Choroid plexus epithelial cell (primary cell): ENCODE measurements at regions not wholly inside any gene's neighbourhood (a gene's known extent, or its start where the extent isn't known, plus 50 kb on each side); places are given as distances from the start of the nearest gene placed in this dataset.

Experiments
- DNase-seq: peaks from one replicate; pipeline ENCODE4 v3.0.0-alpha.2; 2010; ENCODE audit warnings: low read depth
- H3K4me3 ChIP-seq: 2 replicates; pipeline ENCODE4 v1.5.1; 2011; ENCODE audit warnings: low read depth, mild to moderate bottlenecking, control low read depth, low read length, moderate library complexity
- CTCF ChIP-seq: conservative IDR thresholded peaks from 2 replicates; pipeline ENCODE4 v1.5.1; 2011; ENCODE audit warnings: low read depth, mild to moderate bottlenecking, control low read depth, inconsistent platforms, low read length, moderate library complexity

- no peak overlapping the region for H3K4me3 ChIP-seq
- no peak for DNase-seq
- no peak for TF ChIP-seq CTCF
These were observed 116.3 kb upstream of the NPHP3 start for GRCh38 chr3:132838477-132838876.

DNA sequence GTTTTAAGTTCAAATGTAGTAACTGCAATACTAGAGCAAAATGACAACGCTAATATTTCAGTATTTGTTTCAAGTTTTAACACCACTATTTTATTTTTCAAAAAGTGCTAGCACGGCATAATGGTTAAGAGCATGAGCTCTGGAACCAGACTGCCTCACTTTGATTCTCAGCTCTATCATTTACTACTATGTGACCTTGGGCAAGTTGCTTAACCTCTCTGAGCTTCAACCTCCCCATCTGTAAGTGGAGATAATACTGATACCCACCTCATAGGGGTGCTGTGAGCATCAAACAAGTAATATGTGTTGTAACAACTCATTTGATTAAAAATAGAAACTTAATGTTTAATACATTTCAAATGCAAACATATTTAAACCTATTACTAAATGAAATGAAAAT is 115.4 kb upstream of the NPHP3 start:
- TF ChIP-seq CTCF = no peak
- no peak for DNase-seq
- H3K4me3 ChIP-seq = no peak overlapping the region

- no peak for DNase-seq
- no peak for TF ChIP-seq CTCF
- H3K4me3 ChIP-seq = no peak overlapping the region
These were observed 112.1 kb upstream of the NPHP3 start for GRCh38 chr3:132834356-132834755.

DNA sequence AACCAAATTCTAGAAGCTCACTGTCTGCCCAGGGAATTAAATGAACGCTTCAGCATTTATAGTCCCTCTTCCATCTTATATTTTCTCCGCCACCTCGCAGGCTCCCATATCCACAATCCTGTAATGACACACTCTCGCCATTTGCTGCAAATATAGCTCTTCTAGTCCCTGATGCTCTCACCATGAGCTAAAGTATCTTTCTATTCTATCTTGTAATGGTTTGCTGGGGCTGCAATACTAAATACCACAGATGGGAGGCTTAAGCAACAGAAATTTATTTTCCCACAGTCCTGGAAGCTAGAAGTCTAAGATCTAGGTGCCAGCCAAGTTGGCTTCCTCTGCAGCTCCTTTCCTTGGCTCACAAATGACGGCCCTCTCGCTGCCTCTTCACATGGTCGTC is 106.9 kb upstream of the NPHP3 start:
- DNase-seq = no peak
- TF ChIP-seq CTCF = no peak
- H3K4me3 ChIP-seq = no peak overlapping the region

DNA sequence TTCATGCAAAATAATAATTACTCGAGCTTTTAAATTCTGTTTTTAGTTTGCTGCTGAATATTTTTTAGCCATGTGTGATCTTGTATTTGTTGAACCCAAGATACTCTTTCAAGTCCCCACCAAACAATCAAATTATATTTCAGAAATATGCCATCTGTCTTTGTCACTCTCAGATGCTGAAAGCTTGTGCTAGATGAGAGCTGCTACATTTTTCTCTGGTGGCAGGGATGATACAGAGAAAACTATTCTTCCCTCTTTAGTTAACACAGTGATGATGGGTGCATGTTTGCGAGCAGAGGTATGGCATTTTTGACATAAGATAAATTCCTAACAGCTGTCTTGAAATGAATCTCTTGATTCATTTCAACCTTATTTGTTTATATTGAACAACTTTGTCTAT is 100.6 kb upstream of the NPHP3 start:
- H3K4me3 ChIP-seq = no peak overlapping the region
- TF ChIP-seq CTCF = no peak
- no peak for DNase-seq

- DNase-seq = no peak
- TF ChIP-seq CTCF = no peak
- no peak overlapping the region for H3K4me3 ChIP-seq
These were observed 100.1 kb upstream of the NPHP3 start for GRCh38 chr3:132822266-132822665.

- no peak for TF ChIP-seq CTCF
- H3K4me3 ChIP-seq = no peak overlapping the region
These were observed 99.1 kb upstream of the NPHP3 start for GRCh38 chr3:132821314-132821713.

More at GRCh38 chr3:132821314-132821713, 99.1 kb upstream of the NPHP3 start:
- DNase-seq = no peak
